CD4-positive, alpha-beta T cell (primary cell): ENCODE measurements at regions not wholly inside any gene's neighbourhood (a gene's known extent, or its start where the extent isn't known, plus 50 kb on each side); places are given as distances from the start of the nearest gene placed in this dataset.
"Not testable (repeated sequence)": the region's sequence is repeated elsewhere in the genome, so short reads cannot be mapped to it uniquely, and the experiment has no call there.

Experiments
- ATAC-seq: fragments of 200-7000 bp; cut with Tn5 transposase; one replicate; pipeline ENCODE4 v1.10.0; 2022; ENCODE audit warnings: mild to moderate bottlenecking; ENCODE audit not compliant: poor library complexity
- CTCF ChIA-PET: fragments of 350-600 bp; sonication (Branson Sonifier 250); formaldehyde crosslinking; loops from one replicate; lab custom pipeline; 2021; ENCODE audit warnings: antibody characterized with exemption, inconsistent platforms; lab: Charles Lee
- POLR2A ChIA-PET: fragments of 350-600 bp; sonication (Branson Sonifier 250); formaldehyde crosslinking; loops from one replicate; lab custom pipeline; 2021; ENCODE audit warnings: antibody characterized with exemption, inconsistent platforms; lab: Charles Lee
- DNase-seq, 14 experiments: peaks; one replicate each; pipeline ENCODE4 v3.0.0-alpha.2; 2013 to 2020; ENCODE audit warnings: mixed read lengths in 2 of 14
- H3K27ac ChIP-seq, 2 donors: one replicate each; pipeline versions ENCODE4 v1.5.1 to v1.7.0; 2013; ENCODE audit warnings: low read length in 2 of 2, low read depth in 1 of 2, mild to moderate bottlenecking in 1 of 2
- H3K27me3 ChIP-seq, 2 experiments: 1 replicate in 1 of 2; 2 replicates in 1 of 2; pipeline versions ENCODE4 v1.6.1 to v1.7.0; 2013; ENCODE audit warnings: low read length in 2 of 2, control low read depth in 1 of 2, mild to moderate bottlenecking in 1 of 2, moderate library complexity in 1 of 2; ENCODE audit not compliant: insufficient read depth in 2 of 2, control insufficient read depth in 1 of 2
- H3K36me3 ChIP-seq: one replicate; pipeline ENCODE4 v1.6.1; 2013; ENCODE audit warnings: low read length, control low read depth; ENCODE audit not compliant: insufficient read depth
- H3K4me1 ChIP-seq: one replicate; pipeline ENCODE4 v1.6.1; 2013; ENCODE audit warnings: low read length, control low read depth; ENCODE audit not compliant: insufficient read depth
- H3K4me3 ChIP-seq: one replicate; pipeline ENCODE4 v1.5.1; 2013; ENCODE audit warnings: mild to moderate bottlenecking, low read length, moderate library complexity
- H3K9me3 ChIP-seq, 2 experiments: 1 replicate in 1 of 2; 2 replicates in 1 of 2; pipeline versions ENCODE4 v1.6.1 to v1.7.0; 2013; ENCODE audit warnings: low read length in 2 of 2, mild to moderate bottlenecking in 2 of 2, control low read depth in 1 of 2, moderate library complexity in 1 of 2; ENCODE audit not compliant: control insufficient read depth in 1 of 2, insufficient read depth in 1 of 2
- H3K27ac Mint-ChIP-seq: one replicate; pipeline ENCODE4 v1.8.0; 2020; ENCODE audit warnings: mixed read lengths
- H3K27me3 Mint-ChIP-seq: one replicate; pipeline ENCODE4 v1.8.0; 2021; ENCODE audit warnings: mixed read lengths
- H3K36me3 Mint-ChIP-seq: one replicate; pipeline ENCODE4 v1.8.0; 2021; ENCODE audit warnings: low read depth, mixed read lengths
- H3K4me1 Mint-ChIP-seq: one replicate; pipeline ENCODE4 v1.8.0; 2021; ENCODE audit warnings: low read depth, mixed read lengths
- H3K4me3 Mint-ChIP-seq: one replicate; pipeline ENCODE4 v1.8.0; 2020; ENCODE audit warnings: mild to moderate bottlenecking, mixed read lengths
- H3K9me3 Mint-ChIP-seq: one replicate; pipeline ENCODE4 v1.8.0; 2020; ENCODE audit warnings: mixed read lengths
- CTCF ChIP-seq: fragments of 200-600 bp; IDR thresholded peaks from one replicate; pipeline ENCODE4 v1.8.0; 2022; ENCODE audit warnings: antibody characterized with exemption, mild to moderate bottlenecking
- intact Hi-C, 2 experiments: fragments of 100-400 bp; cut with DNase I in 1 of 2; cut with micrococcal nuclease in 1 of 2; formaldehyde crosslinking; loops; one replicate each; pipeline versions ENCODE4 v1.15.1 to v1.9.0; 2023 to 2025; cut with DNase I, micrococcal nuclease

- Histone ChIP-seq H3K27ac (no peak overlapping the region), H3K27me3 (peaks cover 0 to 4% of the 10 kb centered on the region in 2 experiments), H3K4me1 (no peaks in the 10 kb centered on the region), H3K9me3 (no peaks in the 10 kb centered on the region), H3K36me3 (no peaks in the 10 kb centered on the region), H3K4me3 (no peak overlapping the region)
- H3K9me3 Mint-ChIP-seq = no peaks in the 10 kb centered on the region
- H3K4me3 Mint-ChIP-seq = no peak overlapping the region
- no peaks in the 10 kb centered on the region for H3K36me3 Mint-ChIP-seq
- POLR2A ChIA-PET = no interaction called here
- H3K27ac Mint-ChIP-seq = no peak overlapping the region
- no peaks in the 10 kb centered on the region for H3K4me1 Mint-ChIP-seq
- CTCF ChIA-PET = no interaction called here
- H3K27me3 Mint-ChIP-seq = peaks cover 26% of the 10 kb centered on the region
- no peak for TF ChIP-seq CTCF
- intact Hi-C loops = loop anchor here in 1 of 2 experiments (5.0 kb wide), 1 partner anchor 159 kb away; no protein-coding TSS in a partner anchor
- ATAC-seq (no peak), DNase-seq (no peak)
Measured at GRCh38 chr6:167405778-167406532, 81.1 kb downstream of the TTLL2 start.

GRCh38 chr6:167406533-167407238, 81.8 kb downstream of the TTLL2 start:
- H3K27me3 ChIP-seq, CTCF ChIA-PET, H3K4me1 ChIP-seq, H3K4me3 Mint-ChIP-seq, H3K4me1 Mint-ChIP-seq, H3K36me3 Mint-ChIP-seq, H3K9me3 Mint-ChIP-seq, H3K36me3 ChIP-seq, H3K9me3 ChIP-seq, ATAC-seq, H3K27ac ChIP-seq, DNase-seq, H3K4me3 ChIP-seq, POLR2A ChIA-PET, H3K27ac Mint-ChIP-seq: not testable (repeated sequence)
- peaks cover 21% of the 10 kb centered on the region for H3K27me3 Mint-ChIP-seq
- intact Hi-C loops = loop anchor here in 1 of 2 experiments (5.0 kb wide), 1 partner anchor 159 kb away; no protein-coding TSS in a partner anchor

- Histone ChIP-seq H3K27me3 (peaks cover 0 to 4% of the 10 kb centered on the region in 2 experiments), H3K27ac (no peak overlapping the region), H3K9me3 (no peaks in the 10 kb centered on the region), H3K36me3 (no peaks in the 10 kb centered on the region), H3K4me1 (no peaks in the 10 kb centered on the region), H3K4me3 (no peak overlapping the region)
- no peaks in the 10 kb centered on the region for H3K4me1 Mint-ChIP-seq
- H3K27me3 Mint-ChIP-seq = peaks cover 21% of the 10 kb centered on the region
- TF ChIP-seq CTCF = no peak
- H3K36me3 Mint-ChIP-seq = no peaks in the 10 kb centered on the region
- DNase-seq (no peak), ATAC-seq (no peak)
- ChIA-PET POLR2A (no interaction called here), CTCF (no interaction called here)
- H3K4me3 Mint-ChIP-seq = no peak overlapping the region
- intact Hi-C loops = loop anchor here in 1 of 2 experiments (5.0 kb wide), 1 partner anchor 160 kb away; no protein-coding TSS in a partner anchor
- no peak overlapping the region for H3K27ac Mint-ChIP-seq
- no peaks in the 10 kb centered on the region for H3K9me3 Mint-ChIP-seq
Measured at GRCh38 chr6:167407239-167408064, 82.6 kb downstream of the TTLL2 start.
